ENCODE measurements at regions not wholly inside any gene's neighbourhood (a gene's known extent, or its start where the extent isn't known, plus 50 kb on each side); places are given as distances from the start of the nearest gene placed in this dataset.

DNA sequence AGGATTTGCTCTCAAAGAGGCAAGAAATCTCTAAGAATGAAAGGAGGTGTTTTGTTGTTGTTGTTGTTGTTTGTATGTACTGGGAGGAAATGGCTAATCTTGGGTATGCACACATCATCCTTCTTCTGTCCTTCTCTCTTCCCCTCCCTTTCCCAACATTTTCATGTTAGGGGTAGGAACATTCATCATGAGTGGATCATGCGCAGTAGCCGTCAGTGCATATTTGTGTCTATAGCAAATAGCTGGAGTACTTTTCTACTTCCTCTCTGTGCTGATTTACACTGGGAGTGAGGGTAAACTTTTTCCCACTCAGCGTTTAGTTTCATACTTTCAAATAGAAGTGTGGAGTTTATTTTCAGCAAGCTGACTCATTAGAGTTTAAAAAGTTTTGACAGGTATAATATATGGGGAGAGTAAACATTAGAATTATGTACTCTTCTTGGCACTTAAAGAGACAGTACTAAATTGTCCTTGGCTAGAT lies 80.5 kb upstream of the PRKG1 start:
- TF ChIP-seq POLR2AphosphoS5 (IDR thresholded peaks at IDR 0.05; ENCODE audit: low read depth): no peak
- TF ChIP-seq, protein P1, sequence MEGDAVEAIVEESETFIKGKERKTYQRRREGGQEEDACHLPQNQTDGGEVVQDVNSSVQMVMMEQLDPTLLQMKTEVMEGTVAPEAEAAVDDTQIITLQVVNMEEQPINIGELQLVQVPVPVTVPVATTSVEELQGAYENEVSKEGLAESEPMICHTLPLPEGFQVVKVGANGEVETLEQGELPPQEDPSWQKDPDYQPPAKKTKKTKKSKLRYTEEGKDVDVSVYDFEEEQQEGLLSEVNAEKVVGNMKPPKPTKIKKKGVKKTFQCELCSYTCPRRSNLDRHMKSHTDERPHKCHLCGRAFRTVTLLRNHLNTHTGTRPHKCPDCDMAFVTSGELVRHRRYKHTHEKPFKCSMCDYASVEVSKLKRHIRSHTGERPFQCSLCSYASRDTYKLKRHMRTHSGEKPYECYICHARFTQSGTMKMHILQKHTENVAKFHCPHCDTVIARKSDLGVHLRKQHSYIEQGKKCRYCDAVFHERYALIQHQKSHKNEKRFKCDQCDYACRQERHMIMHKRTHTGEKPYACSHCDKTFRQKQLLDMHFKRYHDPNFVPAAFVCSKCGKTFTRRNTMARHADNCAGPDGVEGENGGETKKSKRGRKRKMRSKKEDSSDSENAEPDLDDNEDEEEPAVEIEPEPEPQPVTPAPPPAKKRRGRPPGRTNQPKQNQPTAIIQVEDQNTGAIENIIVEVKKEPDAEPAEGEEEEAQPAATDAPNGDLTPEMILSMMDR (IDR thresholded peaks at IDR 0.05; ENCODE audit: insufficient read depth, low read length): no peak
